WTC11 (cell line): ENCODE measurements at regions not wholly inside any gene's neighbourhood (a gene's known extent, or its start where the extent isn't known, plus 50 kb on each side); places are given as distances from the start of the nearest gene placed in this dataset.

ENCODE experiments used
- ATF1 ChIP-seq: sonication (generic); formaldehyde crosslinking; IDR thresholded peaks from 2 replicates; pipeline ENCODE4 v1.8.1; 2023; ENCODE audit warnings: mild to moderate bottlenecking, moderate library complexity, missing genetic modification reagents
- E2F5 ChIP-seq: sonication (generic); formaldehyde crosslinking; IDR thresholded peaks from 2 replicates; pipeline ENCODE4 v1.8.1; 2022; ENCODE audit warnings: mild to moderate bottlenecking, moderate library complexity, missing genetic modification reagents
- NFATC4 ChIP-seq: fragments of 250-450 bp; sonication (Bioruptor Pico); IDR thresholded peaks from 2 replicates; pipeline ENCODE4 v1.9.0; 2021; ENCODE audit warnings: mild to moderate bottlenecking
- NFE2L1 ChIP-seq: sonication (generic); formaldehyde crosslinking; IDR thresholded peaks from 2 replicates; pipeline ENCODE4 v1.8.1; 2023; ENCODE audit warnings: missing genetic modification reagents
- NR2C2 ChIP-seq: sonication (generic); formaldehyde crosslinking; IDR thresholded peaks from 2 replicates; pipeline ENCODE4 v1.8.0; 2022; ENCODE audit warnings: mild to moderate bottlenecking, missing genetic modification reagents
- PRRX2 ChIP-seq: fragments of 250-450 bp; sonication (Bioruptor Pico); IDR thresholded peaks from 2 replicates; pipeline ENCODE4 v1.8.0; 2021; ENCODE audit warnings: mild to moderate bottlenecking
- RELA ChIP-seq: sonication (generic); formaldehyde crosslinking; IDR thresholded peaks from 2 replicates; pipeline ENCODE4 v1.8.1; 2022; ENCODE audit warnings: missing genetic modification reagents, mild to moderate bottlenecking, borderline replicate concordance
- TCF7 ChIP-seq: sonication (generic); formaldehyde crosslinking; IDR thresholded peaks from 2 replicates; pipeline ENCODE4 v1.8.0; 2022; ENCODE audit warnings: mild to moderate bottlenecking, low read depth, missing genetic modification reagents, moderate library complexity
- USF1 ChIP-seq: sonication (generic); formaldehyde crosslinking; IDR thresholded peaks from 2 replicates; pipeline ENCODE4 v1.8.0; 2022; ENCODE audit warnings: mild to moderate bottlenecking, missing genetic modification reagents
- ZBTB43 ChIP-seq: sonication (generic); formaldehyde crosslinking; IDR thresholded peaks from 2 replicates; pipeline ENCODE4 v1.8.1; 2023; ENCODE audit warnings: mild to moderate bottlenecking, missing genetic modification reagents
- ZNF425 ChIP-seq: fragments of 250-450 bp; sonication (Bioruptor Pico); conservative IDR thresholded peaks from 2 replicates; pipeline ENCODE4 v1.9.0; 2021; ENCODE audit warnings: mild to moderate bottlenecking
- TF ChIP-seq, protein P1 (sequence below): sonication (generic); formaldehyde crosslinking; IDR thresholded peaks from 2 replicates; pipeline ENCODE4 v1.8.1; 2023; ENCODE audit warnings: mild to moderate bottlenecking, missing genetic modification reagents, borderline replicate concordance
- TF ChIP-seq, protein P2 (sequence below): sonication (generic); formaldehyde crosslinking; IDR thresholded peaks from 2 replicates; pipeline ENCODE4 v1.8.1; 2022; ENCODE audit warnings: low read depth, mild to moderate bottlenecking, moderate library complexity, missing genetic modification reagents, borderline replicate concordance
- TF ChIP-seq, protein P3 (sequence below): sonication (generic); formaldehyde crosslinking; IDR thresholded peaks from 2 replicates; pipeline ENCODE4 v1.8.1; 2023; ENCODE audit warnings: mild to moderate bottlenecking, missing genetic modification reagents, moderate library complexity
- TF ChIP-seq, protein P4 (sequence below): fragments of 250-450 bp; sonication (Bioruptor Pico); IDR thresholded peaks from 2 replicates; pipeline ENCODE4 v1.9.0; 2021; ENCODE audit warnings: mild to moderate bottlenecking, borderline replicate concordance
- TF ChIP-seq, protein P5 (sequence below): sonication (generic); formaldehyde crosslinking; IDR thresholded peaks from 2 replicates; pipeline ENCODE4 v1.8.0; 2022; ENCODE audit warnings: missing genetic modification reagents

- TF ChIP-seq, protein P1, sequence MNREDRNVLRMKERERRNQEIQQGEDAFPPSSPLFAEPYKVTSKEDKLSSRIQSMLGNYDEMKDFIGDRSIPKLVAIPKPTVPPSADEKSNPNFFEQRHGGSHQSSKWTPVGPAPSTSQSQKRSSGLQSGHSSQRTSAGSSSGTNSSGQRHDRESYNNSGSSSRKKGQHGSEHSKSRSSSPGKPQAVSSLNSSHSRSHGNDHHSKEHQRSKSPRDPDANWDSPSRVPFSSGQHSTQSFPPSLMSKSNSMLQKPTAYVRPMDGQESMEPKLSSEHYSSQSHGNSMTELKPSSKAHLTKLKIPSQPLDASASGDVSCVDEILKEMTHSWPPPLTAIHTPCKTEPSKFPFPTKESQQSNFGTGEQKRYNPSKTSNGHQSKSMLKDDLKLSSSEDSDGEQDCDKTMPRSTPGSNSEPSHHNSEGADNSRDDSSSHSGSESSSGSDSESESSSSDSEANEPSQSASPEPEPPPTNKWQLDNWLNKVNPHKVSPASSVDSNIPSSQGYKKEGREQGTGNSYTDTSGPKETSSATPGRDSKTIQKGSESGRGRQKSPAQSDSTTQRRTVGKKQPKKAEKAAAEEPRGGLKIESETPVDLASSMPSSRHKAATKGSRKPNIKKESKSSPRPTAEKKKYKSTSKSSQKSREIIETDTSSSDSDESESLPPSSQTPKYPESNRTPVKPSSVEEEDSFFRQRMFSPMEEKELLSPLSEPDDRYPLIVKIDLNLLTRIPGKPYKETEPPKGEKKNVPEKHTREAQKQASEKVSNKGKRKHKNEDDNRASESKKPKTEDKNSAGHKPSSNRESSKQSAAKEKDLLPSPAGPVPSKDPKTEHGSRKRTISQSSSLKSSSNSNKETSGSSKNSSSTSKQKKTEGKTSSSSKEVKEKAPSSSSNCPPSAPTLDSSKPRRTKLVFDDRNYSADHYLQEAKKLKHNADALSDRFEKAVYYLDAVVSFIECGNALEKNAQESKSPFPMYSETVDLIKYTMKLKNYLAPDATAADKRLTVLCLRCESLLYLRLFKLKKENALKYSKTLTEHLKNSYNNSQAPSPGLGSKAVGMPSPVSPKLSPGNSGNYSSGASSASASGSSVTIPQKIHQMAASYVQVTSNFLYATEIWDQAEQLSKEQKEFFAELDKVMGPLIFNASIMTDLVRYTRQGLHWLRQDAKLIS (CRISPR knock-in tag) = no peak
- TF ChIP-seq USF1 (CRISPR knock-in tag) (no peak), NR2C2 (CRISPR knock-in tag) (no peak), PRRX2 (CRISPR knock-in tag) (no peak), NFE2L1 (CRISPR knock-in tag) (no peak), RELA (no peak), ATF1 (CRISPR knock-in tag) (no peak), TCF7 (CRISPR knock-in tag) (no peak), E2F5 (CRISPR knock-in tag) (no peak), NFATC4 (CRISPR knock-in tag) (no peak), ZNF425 (no peak), ZBTB43 (no peak)
- TF ChIP-seq, protein P2, sequence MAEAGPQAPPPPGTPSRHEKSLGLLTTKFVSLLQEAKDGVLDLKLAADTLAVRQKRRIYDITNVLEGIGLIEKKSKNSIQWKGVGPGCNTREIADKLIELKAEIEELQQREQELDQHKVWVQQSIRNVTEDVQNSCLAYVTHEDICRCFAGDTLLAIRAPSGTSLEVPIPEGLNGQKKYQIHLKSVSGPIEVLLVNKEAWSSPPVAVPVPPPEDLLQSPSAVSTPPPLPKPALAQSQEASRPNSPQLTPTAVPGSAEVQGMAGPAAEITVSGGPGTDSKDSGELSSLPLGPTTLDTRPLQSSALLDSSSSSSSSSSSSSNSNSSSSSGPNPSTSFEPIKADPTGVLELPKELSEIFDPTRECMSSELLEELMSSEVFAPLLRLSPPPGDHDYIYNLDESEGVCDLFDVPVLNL (CRISPR knock-in tag) = no peak
- TF ChIP-seq, protein P3, sequence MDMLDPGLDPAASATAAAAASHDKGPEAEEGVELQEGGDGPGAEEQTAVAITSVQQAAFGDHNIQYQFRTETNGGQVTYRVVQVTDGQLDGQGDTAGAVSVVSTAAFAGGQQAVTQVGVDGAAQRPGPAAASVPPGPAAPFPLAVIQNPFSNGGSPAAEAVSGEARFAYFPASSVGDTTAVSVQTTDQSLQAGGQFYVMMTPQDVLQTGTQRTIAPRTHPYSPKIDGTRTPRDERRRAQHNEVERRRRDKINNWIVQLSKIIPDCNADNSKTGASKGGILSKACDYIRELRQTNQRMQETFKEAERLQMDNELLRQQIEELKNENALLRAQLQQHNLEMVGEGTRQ (CRISPR knock-in tag) = no peak
- TF ChIP-seq, protein P4, sequence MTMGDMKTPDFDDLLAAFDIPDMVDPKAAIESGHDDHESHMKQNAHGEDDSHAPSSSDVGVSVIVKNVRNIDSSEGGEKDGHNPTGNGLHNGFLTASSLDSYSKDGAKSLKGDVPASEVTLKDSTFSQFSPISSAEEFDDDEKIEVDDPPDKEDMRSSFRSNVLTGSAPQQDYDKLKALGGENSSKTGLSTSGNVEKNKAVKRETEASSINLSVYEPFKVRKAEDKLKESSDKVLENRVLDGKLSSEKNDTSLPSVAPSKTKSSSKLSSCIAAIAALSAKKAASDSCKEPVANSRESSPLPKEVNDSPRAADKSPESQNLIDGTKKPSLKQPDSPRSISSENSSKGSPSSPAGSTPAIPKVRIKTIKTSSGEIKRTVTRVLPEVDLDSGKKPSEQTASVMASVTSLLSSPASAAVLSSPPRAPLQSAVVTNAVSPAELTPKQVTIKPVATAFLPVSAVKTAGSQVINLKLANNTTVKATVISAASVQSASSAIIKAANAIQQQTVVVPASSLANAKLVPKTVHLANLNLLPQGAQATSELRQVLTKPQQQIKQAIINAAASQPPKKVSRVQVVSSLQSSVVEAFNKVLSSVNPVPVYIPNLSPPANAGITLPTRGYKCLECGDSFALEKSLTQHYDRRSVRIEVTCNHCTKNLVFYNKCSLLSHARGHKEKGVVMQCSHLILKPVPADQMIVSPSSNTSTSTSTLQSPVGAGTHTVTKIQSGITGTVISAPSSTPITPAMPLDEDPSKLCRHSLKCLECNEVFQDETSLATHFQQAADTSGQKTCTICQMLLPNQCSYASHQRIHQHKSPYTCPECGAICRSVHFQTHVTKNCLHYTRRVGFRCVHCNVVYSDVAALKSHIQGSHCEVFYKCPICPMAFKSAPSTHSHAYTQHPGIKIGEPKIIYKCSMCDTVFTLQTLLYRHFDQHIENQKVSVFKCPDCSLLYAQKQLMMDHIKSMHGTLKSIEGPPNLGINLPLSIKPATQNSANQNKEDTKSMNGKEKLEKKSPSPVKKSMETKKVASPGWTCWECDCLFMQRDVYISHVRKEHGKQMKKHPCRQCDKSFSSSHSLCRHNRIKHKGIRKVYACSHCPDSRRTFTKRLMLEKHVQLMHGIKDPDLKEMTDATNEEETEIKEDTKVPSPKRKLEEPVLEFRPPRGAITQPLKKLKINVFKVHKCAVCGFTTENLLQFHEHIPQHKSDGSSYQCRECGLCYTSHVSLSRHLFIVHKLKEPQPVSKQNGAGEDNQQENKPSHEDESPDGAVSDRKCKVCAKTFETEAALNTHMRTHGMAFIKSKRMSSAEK (CRISPR knock-in tag) = no peak
- TF ChIP-seq, protein P5, sequence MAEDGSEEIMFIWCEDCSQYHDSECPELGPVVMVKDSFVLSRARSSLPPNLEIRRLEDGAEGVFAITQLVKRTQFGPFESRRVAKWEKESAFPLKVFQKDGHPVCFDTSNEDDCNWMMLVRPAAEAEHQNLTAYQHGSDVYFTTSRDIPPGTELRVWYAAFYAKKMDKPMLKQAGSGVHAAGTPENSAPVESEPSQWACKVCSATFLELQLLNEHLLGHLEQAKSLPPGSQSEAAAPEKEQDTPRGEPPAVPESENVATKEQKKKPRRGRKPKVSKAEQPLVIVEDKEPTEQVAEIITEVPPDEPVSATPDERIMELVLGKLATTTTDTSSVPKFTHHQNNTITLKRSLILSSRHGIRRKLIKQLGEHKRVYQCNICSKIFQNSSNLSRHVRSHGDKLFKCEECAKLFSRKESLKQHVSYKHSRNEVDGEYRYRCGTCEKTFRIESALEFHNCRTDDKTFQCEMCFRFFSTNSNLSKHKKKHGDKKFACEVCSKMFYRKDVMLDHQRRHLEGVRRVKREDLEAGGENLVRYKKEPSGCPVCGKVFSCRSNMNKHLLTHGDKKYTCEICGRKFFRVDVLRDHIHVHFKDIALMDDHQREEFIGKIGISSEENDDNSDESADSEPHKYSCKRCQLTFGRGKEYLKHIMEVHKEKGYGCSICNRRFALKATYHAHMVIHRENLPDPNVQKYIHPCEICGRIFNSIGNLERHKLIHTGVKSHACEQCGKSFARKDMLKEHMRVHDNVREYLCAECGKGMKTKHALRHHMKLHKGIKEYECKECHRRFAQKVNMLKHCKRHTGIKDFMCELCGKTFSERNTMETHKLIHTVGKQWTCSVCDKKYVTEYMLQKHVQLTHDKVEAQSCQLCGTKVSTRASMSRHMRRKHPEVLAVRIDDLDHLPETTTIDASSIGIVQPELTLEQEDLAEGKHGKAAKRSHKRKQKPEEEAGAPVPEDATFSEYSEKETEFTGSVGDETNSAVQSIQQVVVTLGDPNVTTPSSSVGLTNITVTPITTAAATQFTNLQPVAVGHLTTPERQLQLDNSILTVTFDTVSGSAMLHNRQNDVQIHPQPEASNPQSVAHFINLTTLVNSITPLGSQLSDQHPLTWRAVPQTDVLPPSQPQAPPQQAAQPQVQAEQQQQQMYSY (CRISPR knock-in tag) = no peak
Measured at GRCh38 chr16:85195271-85195647, 83.0 kb upstream of the CIBAR2 start (continued).
